GM12878 (cell line): ENCODE measurements at regions not wholly inside any gene's neighbourhood (a gene's known extent, or its start where the extent isn't known, plus 50 kb on each side); places are given as distances from the start of the nearest gene placed in this dataset.

Source experiments
- EZH2 ChIP-seq: IDR thresholded peaks from 2 replicates; pipeline ENCODE4 v1.6.1; 2012; ENCODE audit warnings: low read depth, mild to moderate bottlenecking, control low read depth, inconsistent platforms, low read length, borderline replicate concordance; ENCODE audit not compliant: control insufficient read depth
- TF ChIP-seq, protein P1 (sequence below), 3 experiments: IDR thresholded peaks in 2 of 3; conservative IDR thresholded peaks in 1 of 3; 2 replicates each; pipeline ENCODE4 v1.5.1; 2011; ENCODE audit warnings: low read depth in 3 of 3, low read length in 3 of 3, mild to moderate bottlenecking in 3 of 3, control low read depth in 2 of 3, moderate library complexity in 2 of 3, inconsistent platforms in 1 of 3, mixed read lengths in 1 of 3; ENCODE audit not compliant: control insufficient read depth in 2 of 3, insufficient read depth in 1 of 3; ENCODE audit errors: extremely low read depth in 1 of 3

DNA sequence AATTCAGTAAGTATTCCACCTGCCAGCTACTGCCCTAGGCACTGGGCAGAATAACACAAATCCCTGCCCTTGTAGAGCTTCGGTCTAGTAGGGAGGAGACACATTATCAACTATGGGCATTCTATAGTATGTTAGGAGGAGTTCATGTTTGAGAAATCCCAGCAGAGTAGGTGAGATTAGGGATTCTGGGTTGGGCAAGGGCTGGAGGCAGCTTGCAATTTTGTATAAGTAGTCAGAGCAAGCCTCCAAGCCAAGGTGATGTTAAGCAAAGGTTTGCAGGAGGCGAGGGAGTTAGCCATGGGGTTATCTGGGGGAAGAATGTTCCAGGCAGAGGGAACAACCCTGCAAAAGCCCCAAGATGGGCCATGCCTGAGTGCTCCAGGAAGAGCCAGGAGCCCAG, 187.9 kb upstream of the HS6ST1 start:
- TF ChIP-seq EZH2: no peak
- TF ChIP-seq, protein P1, sequence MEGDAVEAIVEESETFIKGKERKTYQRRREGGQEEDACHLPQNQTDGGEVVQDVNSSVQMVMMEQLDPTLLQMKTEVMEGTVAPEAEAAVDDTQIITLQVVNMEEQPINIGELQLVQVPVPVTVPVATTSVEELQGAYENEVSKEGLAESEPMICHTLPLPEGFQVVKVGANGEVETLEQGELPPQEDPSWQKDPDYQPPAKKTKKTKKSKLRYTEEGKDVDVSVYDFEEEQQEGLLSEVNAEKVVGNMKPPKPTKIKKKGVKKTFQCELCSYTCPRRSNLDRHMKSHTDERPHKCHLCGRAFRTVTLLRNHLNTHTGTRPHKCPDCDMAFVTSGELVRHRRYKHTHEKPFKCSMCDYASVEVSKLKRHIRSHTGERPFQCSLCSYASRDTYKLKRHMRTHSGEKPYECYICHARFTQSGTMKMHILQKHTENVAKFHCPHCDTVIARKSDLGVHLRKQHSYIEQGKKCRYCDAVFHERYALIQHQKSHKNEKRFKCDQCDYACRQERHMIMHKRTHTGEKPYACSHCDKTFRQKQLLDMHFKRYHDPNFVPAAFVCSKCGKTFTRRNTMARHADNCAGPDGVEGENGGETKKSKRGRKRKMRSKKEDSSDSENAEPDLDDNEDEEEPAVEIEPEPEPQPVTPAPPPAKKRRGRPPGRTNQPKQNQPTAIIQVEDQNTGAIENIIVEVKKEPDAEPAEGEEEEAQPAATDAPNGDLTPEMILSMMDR (IDR thresholded peaks at IDR 0.05 in 2 of 3, conservative IDR thresholded peaks at IDR 0.05 in 1 of 3; ENCODE audit: control insufficient read depth in 2 of 3, extremely low read depth in 1 of 3, insufficient read depth in 1 of 3, low read depth in 3 of 3, low read length in 3 of 3): no peak
